AG04450 (cell line): ENCODE measurements at regions not wholly inside any gene's neighbourhood (a gene's known extent, or its start where the extent isn't known, plus 50 kb on each side); places are given as distances from the start of the nearest gene placed in this dataset.

Experiments used
- CTCF ChIA-PET: fragments of 300-600, 350-600 bp; formaldehyde crosslinking; extraction: SDS; loops from one replicate; lab custom pipeline; 2022; ENCODE audit warnings: antibody characterized with exemption, inconsistent platforms; lab: Charles Lee
- POLR2A ChIA-PET: fragments of 350-600 bp; formaldehyde crosslinking; extraction: SDS; loops from one replicate; lab custom pipeline; 2021; ENCODE audit warnings: antibody characterized with exemption, inconsistent platforms; lab: Yijun Ruan, JAX
- DNase-seq: peaks from one replicate; pipeline ENCODE4 v3.0.0-alpha.2; 2011; ENCODE audit warnings: low read depth, low spot score
- H3K27ac ChIP-seq: one replicate; pipeline ENCODE4 v1.5.1; 2012; ENCODE audit warnings: low read depth, low read length, control low read depth
- H3K27me3 ChIP-seq: one replicate; pipeline ENCODE4 v1.6.0; 2012; ENCODE audit warnings: low read length; ENCODE audit not compliant: control insufficient read depth, insufficient read depth
- H3K4me3 ChIP-seq: 2 replicates; pipeline ENCODE4 v1.5.1; 2011; ENCODE audit warnings: mild to moderate bottlenecking, low read depth, low read length, control low read depth
- H3K9me3 ChIP-seq: 2 replicates; pipeline ENCODE4 v1.5.1; 2012; ENCODE audit warnings: low read length; ENCODE audit not compliant: control insufficient read depth, insufficient read depth
- CTCF ChIP-seq: IDR thresholded peaks from 2 replicates; pipeline ENCODE4 v1.5.1; 2011; ENCODE audit warnings: low read depth, low read length, control low read depth, inconsistent platforms

- Histone ChIP-seq H3K4me3 (no peak overlapping the region), H3K27me3 (peaks cover 15% of the 10 kb centered on the region), H3K9me3 (peaks cover 3% of the 10 kb centered on the region), H3K27ac (no peak overlapping the region)
- no peak for DNase-seq
- CTCF ChIA-PET, result no interaction called here
- POLR2A ChIA-PET, result no interaction called here
- TF ChIP-seq CTCF, result no peak
Measured at GRCh38 chr6:168948990-168949531, 304.6 kb downstream of the THBS2 start.

- TF ChIP-seq CTCF, result no peak
- no peak overlapping the region for H3K27ac ChIP-seq
- no peak for DNase-seq
- peaks cover 3% of the 10 kb centered on the region for H3K9me3 ChIP-seq
- ChIA-PET POLR2A (no interaction called here), CTCF (interaction anchor here (1.2 kb wide), 1 partner anchor 9 kb away, joined by 7 read pairs; no protein-coding TSS in a partner anchor)
- peaks cover 16% of the 10 kb centered on the region for H3K27me3 ChIP-seq
- H3K4me3 ChIP-seq, result no peak overlapping the region
Measured at GRCh38 chr6:168948002-168948401, 305.6 kb downstream of the THBS2 start.

DNA sequence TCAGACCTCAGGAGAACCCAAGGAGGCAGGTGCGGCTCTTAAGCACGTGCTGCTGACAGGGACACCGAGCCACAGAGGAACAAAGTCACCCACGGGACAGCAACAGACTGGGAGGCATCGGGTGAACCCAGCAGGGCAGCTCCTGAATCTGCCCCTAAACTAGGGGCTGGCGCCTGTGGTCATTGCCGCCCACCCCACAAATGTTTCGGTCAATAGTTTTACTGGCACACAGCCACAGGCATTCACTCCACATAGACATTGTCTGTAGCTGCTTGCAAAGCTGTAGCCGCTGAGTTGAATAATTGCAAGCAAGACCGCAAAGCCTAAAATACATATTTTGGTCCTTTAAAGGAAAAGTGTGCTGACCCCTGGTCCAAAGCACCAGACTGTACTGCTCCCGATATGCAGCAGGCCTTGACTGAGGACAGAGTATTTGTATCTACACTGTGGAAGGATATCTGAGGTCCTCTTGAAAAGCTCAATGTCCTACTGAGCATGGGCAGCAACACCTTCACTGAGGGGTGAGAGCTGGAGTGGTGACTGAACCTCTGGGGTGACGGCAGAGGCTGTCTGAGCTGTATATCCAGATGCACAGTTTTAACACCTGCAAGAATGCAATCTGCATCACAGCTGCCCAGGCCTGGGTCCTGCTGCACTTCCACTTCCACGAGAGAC lies 310.3 kb downstream of the THBS2 start:
- H3K9me3 ChIP-seq, result no peaks in the 10 kb centered on the region
- DNase-seq, result no peak
- H3K27me3 ChIP-seq, result peaks cover 20% of the 10 kb centered on the region
- peak overlapping the region; percentile 21 for H3K27ac ChIP-seq
- TF ChIP-seq CTCF, result no peak
- H3K4me3 ChIP-seq, result no peak overlapping the region
- ChIA-PET POLR2A (interaction anchor here (0.7 kb wide), 1 partner anchor 1400 kb away, joined by 3 read pairs; no protein-coding TSS in a partner anchor), CTCF (no interaction called here)

DNA sequence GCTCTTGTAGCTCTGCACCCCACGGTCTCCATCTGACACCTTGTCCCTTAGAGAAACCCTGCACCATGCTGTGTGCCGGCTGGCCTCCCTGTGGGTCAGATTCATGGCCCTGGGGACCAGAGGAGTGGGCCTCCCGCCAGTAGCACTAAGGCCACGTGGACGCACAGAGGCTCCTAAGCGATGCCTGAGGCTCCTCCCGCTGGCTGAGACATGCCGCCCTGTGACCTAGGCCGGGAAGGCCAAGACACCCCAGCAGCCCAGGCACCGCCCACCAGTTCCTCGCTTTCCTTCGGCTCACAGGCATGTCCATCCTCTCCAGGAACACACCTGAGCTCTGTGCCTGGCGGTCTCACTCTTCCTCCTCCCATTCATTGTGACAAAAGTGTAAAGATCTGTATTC lies 311.0 kb downstream of the THBS2 start:
- no peak overlapping the region for H3K27ac ChIP-seq
- TF ChIP-seq CTCF, result no peak
- no peaks in the 10 kb centered on the region for H3K9me3 ChIP-seq
- DNase-seq, result no peak
- H3K27me3 ChIP-seq, result peaks cover 20% of the 10 kb centered on the region
- no peak overlapping the region for H3K4me3 ChIP-seq
- POLR2A ChIA-PET, result interaction anchor here (0.7 kb wide), 1 partner anchor 1401 kb away, joined by 3 read pairs; no protein-coding TSS in a partner anchor
- CTCF ChIA-PET, result no interaction called here

DNA sequence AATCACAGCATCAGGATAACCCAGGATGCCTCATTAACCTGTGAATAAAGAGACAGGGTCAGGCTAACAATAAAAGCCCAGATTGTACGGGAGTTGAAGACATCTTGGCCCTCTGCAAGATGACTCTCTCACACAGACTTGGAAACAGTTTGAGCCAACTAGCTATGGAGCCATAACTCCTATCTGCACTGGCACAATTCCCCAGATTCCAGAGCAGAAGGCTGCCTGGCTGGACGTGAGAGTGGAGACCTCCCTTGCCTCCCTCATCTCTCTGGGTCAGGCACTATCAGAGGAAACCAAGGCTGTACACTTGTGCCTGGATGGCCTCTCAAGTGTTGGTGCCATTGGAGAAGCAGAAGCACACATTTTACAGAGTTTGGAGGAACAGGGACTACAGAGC lies 312.6 kb downstream of the THBS2 start:
- Histone ChIP-seq H3K9me3 (no peaks in the 10 kb centered on the region; the same call in 1 of the 2 replicates), H3K27ac (no peak overlapping the region), H3K4me3 (no peak overlapping the region), H3K27me3 (peaks cover 14% of the 10 kb centered on the region)
- CTCF ChIA-PET, result no interaction called here
- no peak for DNase-seq
- POLR2A ChIA-PET, result interaction anchor here (0.5 kb wide), 1 partner anchor 272 kb away, joined by 3 read pairs; no protein-coding TSS in a partner anchor
- no peak for TF ChIP-seq CTCF
